HEK293 (cell line): ENCODE measurements at regions not wholly inside any gene's neighbourhood (a gene's known extent, or its start where the extent isn't known, plus 50 kb on each side); places are given as distances from the start of the nearest gene placed in this dataset.

ENCODE experiments used
- CTCF ChIA-PET: fragments of 350-600 bp; formaldehyde crosslinking; extraction: SDS; loops from one replicate; lab custom pipeline; 2021; ENCODE audit warnings: antibody characterized with exemption; lab: Yijun Ruan, JAX
- POLR2A ChIA-PET: fragments of 300-600 bp; formaldehyde crosslinking; extraction: SDS; loops from one replicate; lab custom pipeline; 2020; ENCODE audit warnings: antibody characterized with exemption, inconsistent platforms; lab: Yijun Ruan, JAX
- H3K27ac ChIP-seq: fragments of 200-500 bp; sonication (Bioruptor generic); 2 replicates; pipeline ENCODE4 v1.5.1; 2014; ENCODE audit warnings: low read depth, low read length, control low read depth, inconsistent platforms; ENCODE audit errors: extremely low read depth
- H3K36me3 ChIP-seq, 2 experiments: fragments of 200-500 bp in 1 of 2; sonication (Bioruptor generic) in 1 of 2; 1 replicate in 1 of 2; 2 replicates in 1 of 2; pipeline ENCODE4 v1.5.1; 2014 to 2017; ENCODE audit warnings: inconsistent platforms in 2 of 2, low read length in 2 of 2; ENCODE audit not compliant: control insufficient read depth in 2 of 2, insufficient read depth in 1 of 2
- H3K4me1 ChIP-seq: fragments of 200-500 bp; sonication (Bioruptor generic); 2 replicates; pipeline ENCODE4 v1.5.1; 2014; ENCODE audit warnings: mild to moderate bottlenecking, low read length, inconsistent platforms; ENCODE audit not compliant: control insufficient read depth, insufficient read depth
- H3K4me3 ChIP-seq: 2 replicates; pipeline ENCODE4 v1.5.1; 2011; ENCODE audit warnings: low read depth, mild to moderate bottlenecking, control low read depth, low read length, moderate library complexity
- H3K9me3 ChIP-seq: fragments of 200-500 bp; sonication (Bioruptor generic); 2 replicates; pipeline ENCODE4 v1.5.1; 2014; ENCODE audit warnings: low read depth, low read length, inconsistent platforms; ENCODE audit not compliant: control insufficient read depth, insufficient read depth
- GFI1B ChIP-seq: fragments of 450-650 bp; formaldehyde crosslinking; IDR thresholded peaks from 2 replicates; pipeline ENCODE4 v1.5.1; 2016; ENCODE audit warnings: missing biosample characterization, missing genetic modification characterization
- GLI2 ChIP-seq: fragments of 450-650 bp; formaldehyde crosslinking; IDR thresholded peaks from 2 replicates; pipeline ENCODE4; 2017; ENCODE audit warnings: missing biosample characterization, missing genetic modification characterization, low read depth, borderline replicate concordance
- GLIS1 ChIP-seq: fragments of 450-650 bp; formaldehyde crosslinking; IDR thresholded peaks from 2 replicates; pipeline ENCODE4 v1.5.1; 2016; ENCODE audit warnings: missing biosample characterization, missing genetic modification characterization
- GLIS2 ChIP-seq: fragments of 450-650 bp; formaldehyde crosslinking; IDR thresholded peaks from 2 replicates; pipeline ENCODE4 v1.5.1; 2016; ENCODE audit warnings: missing biosample characterization, missing genetic modification characterization
- KLF10 ChIP-seq: fragments of 450-650 bp; IDR thresholded peaks from 2 replicates; pipeline ENCODE4 v1.5.1; 2018; ENCODE audit warnings: missing biosample characterization, mild to moderate bottlenecking, missing genetic modification characterization
- KLF16 ChIP-seq: fragments of 450-650 bp; formaldehyde crosslinking; IDR thresholded peaks from 2 replicates; pipeline ENCODE4 v1.5.1; 2017; ENCODE audit warnings: missing biosample characterization, missing genetic modification characterization
- KLF7 ChIP-seq: fragments of 450-650 bp; formaldehyde crosslinking; IDR thresholded peaks from 2 replicates; pipeline ENCODE4 v1.5.1; 2016; ENCODE audit warnings: missing biosample characterization, missing genetic modification characterization, borderline replicate concordance
- SCRT2 ChIP-seq: fragments of 450-650 bp; formaldehyde crosslinking; IDR thresholded peaks from 2 replicates; pipeline ENCODE4 v1.5.1; 2016; ENCODE audit warnings: missing biosample characterization, missing genetic modification characterization
- SP2 ChIP-seq: fragments of 450-650 bp; formaldehyde crosslinking; IDR thresholded peaks from 2 replicates; pipeline ENCODE4 v1.5.1; 2016; ENCODE audit warnings: missing biosample characterization, missing genetic modification characterization
- ZBTB17 ChIP-seq: fragments of 450-650 bp; formaldehyde crosslinking; IDR thresholded peaks from 2 replicates; pipeline ENCODE4 v1.5.1; 2016; ENCODE audit warnings: missing biosample characterization, missing genetic modification characterization
- ZBTB7A ChIP-seq: fragments of 450-650 bp; formaldehyde crosslinking; IDR thresholded peaks from 2 replicates; pipeline ENCODE4 v1.5.1; 2016; ENCODE audit warnings: low read depth, missing biosample characterization, missing genetic modification characterization
- ZIC2 ChIP-seq: fragments of 450-650 bp; formaldehyde crosslinking; IDR thresholded peaks from 2 replicates; pipeline ENCODE4 v1.5.1; 2016; ENCODE audit warnings: missing biosample characterization, missing genetic modification characterization
- ZNF10 ChIP-seq: fragments of 450-650 bp; formaldehyde crosslinking; IDR thresholded peaks from 2 replicates; pipeline ENCODE4 v1.5.1; 2017; ENCODE audit warnings: missing biosample characterization, missing genetic modification characterization
- ZNF114 ChIP-seq: fragments of 450-650 bp; formaldehyde crosslinking; IDR thresholded peaks from 2 replicates; pipeline ENCODE4 v1.5.0; 2017; ENCODE audit warnings: missing biosample characterization, missing genetic modification characterization
- ZNF202 ChIP-seq: fragments of 450-650 bp; formaldehyde crosslinking; IDR thresholded peaks from 2 replicates; pipeline ENCODE4 v1.5.1; 2016; ENCODE audit warnings: missing biosample characterization, missing genetic modification characterization, borderline replicate concordance
- ZNF221 ChIP-seq: fragments of 450-650 bp; formaldehyde crosslinking; IDR thresholded peaks from 2 replicates; pipeline ENCODE4 v1.5.1; 2017; ENCODE audit warnings: missing biosample characterization, missing genetic modification characterization, borderline replicate concordance
- ZNF302 ChIP-seq: fragments of 450-650 bp; formaldehyde crosslinking; IDR thresholded peaks from 2 replicates; pipeline ENCODE4 v1.5.1; 2016; ENCODE audit warnings: missing biosample characterization, missing genetic modification characterization, low read depth
- ZNF324 ChIP-seq: fragments of 450-650 bp; formaldehyde crosslinking; IDR thresholded peaks from 2 replicates; pipeline ENCODE4 v1.5.1; 2016; ENCODE audit warnings: missing biosample characterization, missing genetic modification characterization
- ZNF488 ChIP-seq: fragments of 450-650 bp; formaldehyde crosslinking; IDR thresholded peaks from 2 replicates; pipeline ENCODE4 v1.5.1; 2016; ENCODE audit warnings: missing biosample characterization, missing genetic modification characterization
- ZNF549 ChIP-seq: fragments of 450-650 bp; IDR thresholded peaks from 2 replicates; pipeline ENCODE4 v1.5.1; 2018; ENCODE audit warnings: missing biosample characterization, missing genetic modification characterization, mild to moderate bottlenecking, inconsistent platforms, moderate library complexity
- ZNF555 ChIP-seq: fragments of 450-650 bp; formaldehyde crosslinking; conservative IDR thresholded peaks from 2 replicates; pipeline ENCODE4 v1.5.1; 2017; ENCODE audit warnings: missing biosample characterization, mild to moderate bottlenecking, missing genetic modification characterization, inconsistent platforms
- ZNF596 ChIP-seq: fragments of 450-650 bp; IDR thresholded peaks from 2 replicates; pipeline ENCODE4 v1.5.0; 2018; ENCODE audit warnings: missing biosample characterization, mild to moderate bottlenecking, missing genetic modification characterization, moderate library complexity
- ZNF664 ChIP-seq: fragments of 450-650 bp; formaldehyde crosslinking; IDR thresholded peaks from 2 replicates; pipeline ENCODE4 v1.5.1; 2016; ENCODE audit warnings: missing biosample characterization, missing genetic modification characterization
- ZNF837 ChIP-seq: fragments of 450-650 bp; formaldehyde crosslinking; IDR thresholded peaks from 2 replicates; pipeline ENCODE4 v1.5.1; 2016; ENCODE audit warnings: missing biosample characterization, missing genetic modification characterization
- TF ChIP-seq, protein P1 (sequence below): fragments of 450-650 bp; formaldehyde crosslinking; IDR thresholded peaks from 2 replicates; pipeline ENCODE4 v1.5.1; 2016; ENCODE audit warnings: missing biosample characterization, missing genetic modification characterization
- TF ChIP-seq, protein P2 (sequence below): fragments of 450-650 bp; formaldehyde crosslinking; IDR thresholded peaks from 2 replicates; pipeline ENCODE4 v1.5.1; 2017; ENCODE audit warnings: missing biosample characterization, missing genetic modification characterization

DNA sequence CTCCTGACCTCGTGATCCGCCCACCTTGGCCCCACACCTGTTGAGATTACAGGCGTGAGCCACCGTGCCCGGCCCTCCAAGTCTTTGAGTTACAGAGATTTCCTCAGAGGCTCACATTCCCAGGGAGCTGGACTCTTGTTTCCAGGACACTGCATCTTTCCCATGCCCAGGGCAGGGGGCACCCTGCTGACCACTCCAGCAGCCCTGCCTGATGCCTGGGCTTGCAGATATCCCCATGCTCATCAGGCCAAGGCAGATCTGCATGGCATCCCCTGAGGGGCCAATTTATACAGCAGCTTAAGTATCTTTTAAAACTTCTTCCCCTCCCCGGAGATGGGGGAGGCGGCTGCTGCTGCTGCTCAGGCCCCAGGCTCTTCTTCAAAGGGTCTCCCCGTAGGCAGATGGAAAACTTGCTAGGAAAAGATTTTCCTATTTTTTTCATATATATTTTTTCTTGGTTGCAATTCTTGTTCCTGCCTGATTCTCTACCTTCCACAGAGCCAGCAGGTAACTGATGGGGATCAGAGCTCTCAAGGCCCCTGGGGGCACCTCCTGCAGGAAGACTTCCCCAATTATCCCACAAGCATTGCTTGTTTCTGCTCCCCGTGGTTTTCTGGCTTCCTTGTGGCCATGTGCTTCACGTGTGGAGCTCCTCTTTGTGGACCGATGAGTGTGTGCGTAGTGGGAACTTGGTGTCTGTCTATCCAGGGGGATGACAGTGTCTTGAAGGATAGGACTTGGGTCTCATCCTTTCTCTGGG, 102.2 kb upstream of the SDK2 start:
- Histone ChIP-seq H3K9me3 (no peaks in the 10 kb centered on the region), H3K4me3 (no peak overlapping the region), H3K36me3 (no peaks in the 10 kb centered on the region), H3K4me1 (no peaks in the 10 kb centered on the region), H3K27ac (no peak overlapping the region)
- POLR2A ChIA-PET = interaction anchor here (0.8 kb wide), 1 partner anchor 23 kb away, joined by 3 read pairs; no protein-coding TSS in a partner anchor
- TF ChIP-seq GLIS2 (0 out of 2 replicates have a peak, but pooled peaks have one; percentile 19), SCRT2 (peak; percentile 53), GLIS1 (peak; percentile 35), ZIC2 (tag by site-specific recombination) (peak; percentile 80)
- TF ChIP-seq, protein P1, sequence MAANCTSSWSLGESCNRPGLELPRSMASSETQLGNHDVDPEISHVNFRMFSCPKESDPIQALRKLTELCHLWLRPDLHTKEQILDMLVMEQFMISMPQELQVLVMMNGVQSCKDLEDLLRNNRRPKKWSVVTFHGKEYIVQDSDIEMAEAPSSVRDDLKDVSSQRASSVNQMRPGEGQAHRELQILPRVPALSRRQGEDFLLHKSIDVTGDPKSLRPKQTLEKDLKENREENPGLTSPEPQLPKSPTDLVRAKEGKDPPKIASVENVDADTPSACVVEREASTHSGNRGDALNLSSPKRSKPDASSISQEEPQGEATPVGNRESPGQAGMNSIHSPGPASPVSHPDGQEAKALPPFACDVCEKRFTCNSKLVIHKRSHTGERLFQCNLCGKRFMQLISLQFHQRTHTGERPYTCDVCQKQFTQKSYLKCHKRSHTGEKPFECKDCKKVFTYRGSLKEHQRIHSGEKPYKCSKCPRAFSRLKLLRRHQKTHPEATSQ (tag by site-specific recombination) = no peak
- CTCF ChIA-PET = interaction anchor here (0.6 kb wide), 1 partner anchor 94 kb away, joined by 3 read pairs; no protein-coding TSS in a partner anchor

DNA sequence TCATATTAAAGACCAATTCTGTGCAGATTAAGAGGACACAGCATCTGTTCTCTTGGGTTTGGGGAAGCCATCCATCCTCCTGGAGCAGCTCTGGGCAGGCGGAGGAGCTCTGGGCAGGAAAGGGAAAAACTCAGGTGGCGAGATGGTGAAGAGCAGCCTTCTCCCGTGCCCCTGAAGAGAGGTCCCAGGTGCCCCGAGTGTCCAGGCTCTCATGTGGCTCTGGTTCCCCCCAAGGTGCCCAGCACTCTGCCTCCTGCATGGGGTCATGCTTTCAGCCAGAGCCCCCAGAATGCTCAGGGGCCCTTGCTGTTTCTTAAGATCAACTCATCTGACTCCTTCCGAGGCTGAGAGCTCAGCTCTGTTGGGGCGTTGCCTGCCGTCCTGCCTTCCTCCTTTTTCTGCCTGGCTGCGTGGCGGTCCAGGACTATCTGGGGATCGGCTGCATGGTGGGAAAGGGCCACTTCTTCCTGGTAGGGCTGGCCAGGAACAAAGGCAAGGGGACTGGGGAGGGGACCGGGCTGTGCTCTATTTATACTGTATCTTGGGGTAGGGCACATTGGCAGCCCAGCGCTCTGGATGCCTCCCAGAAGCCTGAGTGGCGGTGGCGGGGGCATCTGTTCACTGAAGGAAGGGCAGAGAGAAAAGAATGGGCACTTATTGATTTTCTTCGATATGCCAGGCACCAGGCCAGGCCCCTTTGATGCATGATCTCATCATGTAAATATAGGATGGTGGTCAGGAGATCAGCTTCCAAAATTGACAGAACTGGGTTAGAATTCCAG, 103.2 kb upstream of the SDK2 start:
- no peaks in the 10 kb centered on the region for H3K4me1 ChIP-seq
- TF ChIP-seq ZNF324 (tag by site-specific recombination) = no peak
- TF ChIP-seq ZNF555 (tag by site-specific recombination) = no peak
- TF ChIP-seq ZNF549 (tag by site-specific recombination) = no peak
- no peak for TF ChIP-seq ZNF837
- no peak for TF ChIP-seq GLI2 (tag by site-specific recombination)
- TF ChIP-seq ZBTB7A (tag by site-specific recombination) = no peak
- no peak for TF ChIP-seq KLF7 (tag by site-specific recombination)
- TF ChIP-seq ZNF10 (tag by site-specific recombination) = no peak
- TF ChIP-seq ZNF114 (tag by site-specific recombination) = no peak
- no peak for TF ChIP-seq ZNF596 (tag by site-specific recombination)
- TF ChIP-seq KLF16 = no peak
- no peak for TF ChIP-seq SP2
- POLR2A ChIA-PET = interaction anchor here (0.8 kb wide), 1 partner anchor 24 kb away, joined by 3 read pairs; no protein-coding TSS in a partner anchor
- CTCF ChIA-PET = interaction anchor here (0.6 kb wide), 1 partner anchor 93 kb away, joined by 3 read pairs; no protein-coding TSS in a partner anchor
- no peaks in the 10 kb centered on the region for H3K9me3 ChIP-seq
- H3K36me3 ChIP-seq = no peaks in the 10 kb centered on the region
- no peak overlapping the region for H3K4me3 ChIP-seq
- H3K27ac ChIP-seq = no peak overlapping the region

DNA sequence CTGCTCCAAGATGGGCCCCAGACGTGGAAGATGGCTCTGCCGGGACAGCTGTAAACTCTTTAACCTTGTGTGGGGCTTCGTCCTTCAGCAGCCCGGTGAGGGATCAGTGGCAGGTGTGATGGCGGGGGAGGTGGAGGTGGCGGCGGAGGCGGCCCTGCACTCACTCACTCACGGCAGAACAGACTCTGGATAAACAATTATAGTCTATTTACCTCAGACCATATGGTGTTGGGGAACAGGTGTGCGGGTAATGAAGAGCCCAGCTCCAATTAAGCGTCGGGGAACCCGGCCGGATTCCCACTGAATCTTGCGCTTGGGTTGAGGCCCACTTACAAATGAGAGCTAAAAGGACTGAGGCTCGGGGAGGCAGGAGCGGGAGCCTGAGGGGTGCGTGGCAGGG, 104.3 kb upstream of the SDK2 start:
- POLR2A ChIA-PET = no interaction called here
- CTCF ChIA-PET = interaction anchor here (0.6 kb wide), 1 partner anchor 454 kb away, joined by 4 read pairs; no protein-coding TSS in a partner anchor
- Histone ChIP-seq H3K4me3 (no peak overlapping the region), H3K36me3 (no peaks in the 10 kb centered on the region), H3K9me3 (no peaks in the 10 kb centered on the region), H3K4me1 (no peaks in the 10 kb centered on the region), H3K27ac (no peak overlapping the region)
- TF ChIP-seq ZNF664 (tag by site-specific recombination) (no peak), ZBTB17 (tag by site-specific recombination) (no peak), ZNF202 (tag by site-specific recombination) (no peak), ZNF488 (tag by site-specific recombination) (no peak), ZNF221 (tag by site-specific recombination) (no peak), ZNF302 (no peak), GFI1B (tag by site-specific recombination) (no peak), KLF10 (tag by site-specific recombination) (no peak)
- TF ChIP-seq, protein P2, sequence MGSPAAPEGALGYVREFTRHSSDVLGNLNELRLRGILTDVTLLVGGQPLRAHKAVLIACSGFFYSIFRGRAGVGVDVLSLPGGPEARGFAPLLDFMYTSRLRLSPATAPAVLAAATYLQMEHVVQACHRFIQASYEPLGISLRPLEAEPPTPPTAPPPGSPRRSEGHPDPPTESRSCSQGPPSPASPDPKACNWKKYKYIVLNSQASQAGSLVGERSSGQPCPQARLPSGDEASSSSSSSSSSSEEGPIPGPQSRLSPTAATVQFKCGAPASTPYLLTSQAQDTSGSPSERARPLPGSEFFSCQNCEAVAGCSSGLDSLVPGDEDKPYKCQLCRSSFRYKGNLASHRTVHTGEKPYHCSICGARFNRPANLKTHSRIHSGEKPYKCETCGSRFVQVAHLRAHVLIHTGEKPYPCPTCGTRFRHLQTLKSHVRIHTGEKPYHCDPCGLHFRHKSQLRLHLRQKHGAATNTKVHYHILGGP (tag by site-specific recombination) = no peak
